ENCODE measurements at regions not wholly inside any gene's neighbourhood (a gene's known extent, or its start where the extent isn't known, plus 50 kb on each side); places are given as distances from the start of the nearest gene placed in this dataset.

DNA sequence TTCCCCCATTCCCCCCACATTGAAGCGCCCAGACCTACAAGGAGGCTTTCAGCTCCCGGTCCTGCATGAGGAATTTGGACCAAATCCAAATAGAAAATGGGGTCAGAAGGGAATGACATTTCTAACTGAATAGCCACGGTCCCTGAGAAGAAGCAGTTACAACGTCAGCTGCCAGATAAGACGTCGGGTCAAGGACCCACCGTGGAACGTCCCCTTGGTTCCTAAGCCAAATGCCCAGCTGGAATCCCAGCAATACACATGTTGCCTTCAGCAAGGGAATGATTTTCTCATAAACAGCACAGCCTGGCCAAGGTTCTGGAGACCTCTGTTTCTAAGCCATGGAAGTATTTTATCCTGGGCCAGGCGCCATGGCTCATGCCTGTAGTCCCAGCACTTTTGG lies 109.1 kb upstream of the PEG3 start:
- TF ChIP-seq POLR2A (IDR thresholded peaks at IDR 0.05; ENCODE audit: low read length), result no peak
- no peak for TF ChIP-seq GATA1 (IDR thresholded peaks at IDR 0.05; ENCODE audit: low read depth, low read length)

All from erythroblast (primary cell).